ENCODE measurements at regions not wholly inside any gene's neighbourhood (a gene's known extent, or its start where the extent isn't known, plus 50 kb on each side); places are given as distances from the start of the nearest gene placed in this dataset.

DNA sequence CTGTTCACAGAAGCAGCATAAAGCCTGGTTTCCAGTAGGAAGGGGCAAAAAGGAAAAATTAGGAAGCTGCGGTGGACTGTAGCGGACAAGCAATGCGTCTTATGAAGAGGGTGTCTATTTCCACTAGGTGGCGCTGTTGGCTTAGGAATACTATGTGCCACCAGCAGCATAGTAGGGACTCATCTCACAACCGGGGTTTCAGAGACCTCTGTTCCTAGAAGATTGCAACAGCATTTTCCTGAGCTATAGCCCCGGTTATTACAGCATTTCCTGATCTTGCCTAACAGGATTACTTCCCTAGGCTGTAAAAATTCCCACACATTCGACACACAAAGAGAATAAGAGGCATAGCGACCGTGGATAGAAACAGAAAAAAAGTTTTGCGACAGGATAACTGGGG lies 683.0 kb downstream of the TBL1XR1 start:
- H3K27ac ChIP-seq (ENCODE audit: low read depth) = no peak overlapping the region
- H3K36me3 ChIP-seq (ENCODE audit: insufficient read depth) = no peaks in the 10 kb centered on the region
- WGBS = 61% methylated on average over 10 of the region's 10 CpGs
- no peaks in the 10 kb centered on the region for H3K4me1 ChIP-seq (ENCODE audit: insufficient read depth)
- no peak overlapping the region for H3K4me3 ChIP-seq (ENCODE audit: low read depth, low read length)
- no peak for DNase-seq (ENCODE audit: extremely low spot score)

DNA sequence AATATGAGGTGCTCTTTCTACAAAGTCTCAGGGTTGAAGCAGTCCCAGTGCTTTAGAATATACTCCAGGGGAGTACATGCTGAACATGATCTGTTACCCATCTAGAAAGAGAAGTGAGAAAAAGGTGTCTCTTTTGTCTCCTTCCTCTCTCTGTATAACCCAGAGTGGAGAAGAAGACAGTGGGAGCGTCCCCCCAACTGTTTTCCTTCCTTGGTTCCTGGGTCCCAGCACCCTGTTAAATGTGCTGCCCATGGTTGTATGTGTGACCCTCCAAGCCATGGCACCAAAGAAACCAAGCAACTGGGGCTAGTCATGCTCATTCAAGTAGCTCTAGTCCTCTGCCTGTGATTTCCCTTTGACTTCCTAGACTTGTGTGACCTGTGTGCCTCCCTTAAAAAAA lies 683.7 kb downstream of the TBL1XR1 start:
- no peak for DNase-seq (ENCODE audit: extremely low spot score)
- WGBS = 71% methylated on average over 1 of the region's 1 CpG
- Histone ChIP-seq H3K4me3 (ENCODE audit: low read depth, low read length) (no peak overlapping the region), H3K4me1 (ENCODE audit: insufficient read depth) (no peaks in the 10 kb centered on the region), H3K36me3 (ENCODE audit: insufficient read depth) (no peaks in the 10 kb centered on the region), H3K27ac (ENCODE audit: low read depth) (no peak overlapping the region)

DNA sequence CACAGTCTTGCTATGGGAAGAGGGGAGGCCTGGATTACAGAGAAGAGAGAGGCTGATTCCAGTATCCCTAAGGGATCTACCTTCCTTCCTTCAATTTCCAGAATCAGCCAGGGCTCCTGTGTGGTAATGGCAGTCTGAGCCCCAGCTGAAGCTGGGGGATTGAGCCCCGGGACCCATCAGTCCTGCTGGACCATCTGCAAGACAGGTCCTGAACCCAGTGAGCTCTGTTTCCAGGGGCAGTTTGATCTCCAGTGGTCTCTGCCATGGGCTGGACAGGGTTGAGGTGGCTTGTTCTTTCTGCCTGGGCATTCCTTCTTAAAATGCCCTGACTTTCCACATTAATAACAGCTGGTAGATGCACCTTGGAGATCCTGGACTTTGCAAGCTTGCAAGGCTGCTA lies 685.2 kb downstream of the TBL1XR1 start:
- Histone ChIP-seq H3K4me1 (ENCODE audit: insufficient read depth) (no peaks in the 10 kb centered on the region), H3K36me3 (ENCODE audit: insufficient read depth) (no peaks in the 10 kb centered on the region), H3K27ac (ENCODE audit: low read depth) (no peak overlapping the region), H3K4me3 (ENCODE audit: low read depth, low read length) (no peak overlapping the region)
- no peak for DNase-seq (ENCODE audit: extremely low spot score)
- WGBS = 92% methylated on average over 1 of the region's 1 CpG

DNA sequence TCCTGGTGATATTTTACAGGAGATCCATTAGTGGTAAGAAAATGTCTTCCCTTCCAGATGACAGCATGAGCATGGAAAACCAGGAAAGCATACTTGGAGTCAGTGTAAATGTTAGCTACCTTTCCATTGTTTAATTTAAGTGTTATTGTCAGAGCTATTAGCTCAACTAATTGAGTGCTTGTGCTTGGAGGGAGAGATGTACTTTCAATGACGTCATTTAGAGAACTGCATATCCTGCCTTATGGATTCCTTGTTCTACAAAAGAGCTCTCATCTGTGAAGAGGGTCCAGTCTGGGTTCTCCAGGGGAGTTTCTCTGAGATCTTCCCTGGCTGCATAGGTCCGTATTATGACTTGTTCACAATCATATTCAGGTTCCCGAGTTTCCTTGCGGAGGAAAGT lies 687.2 kb downstream of the TBL1XR1 start:
- no peaks in the 10 kb centered on the region for H3K4me1 ChIP-seq (ENCODE audit: insufficient read depth)
- 92% methylated on average over 4 of the region's 4 CpGs for WGBS
- no peak for DNase-seq (ENCODE audit: extremely low spot score)
- H3K36me3 ChIP-seq (ENCODE audit: insufficient read depth) = no peaks in the 10 kb centered on the region
- H3K27ac ChIP-seq (ENCODE audit: low read depth) = no peak overlapping the region
- H3K4me3 ChIP-seq (ENCODE audit: low read depth, low read length) = no peak overlapping the region

DNA sequence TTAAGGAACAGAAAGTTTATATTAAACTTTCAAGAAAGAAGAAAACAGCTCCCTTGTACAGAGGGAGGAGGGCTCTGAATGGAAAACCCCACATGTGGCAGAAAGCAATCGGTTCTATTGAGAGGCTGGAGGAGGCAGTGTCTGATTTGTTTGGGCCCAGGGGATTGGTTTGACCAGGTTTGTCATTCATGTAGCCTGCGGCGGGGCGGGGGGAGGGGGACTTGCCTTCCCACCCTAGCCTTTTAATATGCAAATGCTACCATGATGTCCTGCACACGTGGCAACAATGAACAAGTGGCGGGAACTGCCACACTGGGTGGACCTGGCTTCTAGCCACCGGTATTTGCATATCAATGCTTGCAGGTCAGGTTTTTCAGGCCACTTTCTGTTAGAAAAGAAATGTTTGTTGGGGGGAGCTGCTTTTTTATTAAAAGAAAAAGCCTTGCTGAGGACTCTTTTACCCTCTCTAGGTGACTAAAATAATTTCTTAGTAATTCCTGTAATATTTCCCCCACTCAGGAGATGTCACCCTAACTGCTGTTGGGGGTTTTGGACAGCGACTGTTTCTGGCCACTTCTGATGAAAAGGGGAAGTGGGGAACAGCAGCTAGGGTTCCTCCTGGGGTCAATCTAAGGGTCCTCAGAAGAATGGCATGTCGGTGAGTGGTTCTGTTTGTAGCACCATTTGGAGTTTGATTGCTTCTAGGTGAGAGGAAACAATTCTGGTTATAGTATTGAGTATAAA lies 691.2 kb downstream of the TBL1XR1 start:
- H3K4me3 ChIP-seq (ENCODE audit: low read depth, low read length) = no peak overlapping the region
- H3K27ac ChIP-seq (ENCODE audit: low read depth) = no peak overlapping the region
- DNase-seq (ENCODE audit: extremely low spot score) = no peak
- no peaks in the 10 kb centered on the region for H3K4me1 ChIP-seq (ENCODE audit: insufficient read depth)
- WGBS = 77% methylated on average over 9 of the region's 9 CpGs
- no peaks in the 10 kb centered on the region for H3K36me3 ChIP-seq (ENCODE audit: insufficient read depth)

DNA sequence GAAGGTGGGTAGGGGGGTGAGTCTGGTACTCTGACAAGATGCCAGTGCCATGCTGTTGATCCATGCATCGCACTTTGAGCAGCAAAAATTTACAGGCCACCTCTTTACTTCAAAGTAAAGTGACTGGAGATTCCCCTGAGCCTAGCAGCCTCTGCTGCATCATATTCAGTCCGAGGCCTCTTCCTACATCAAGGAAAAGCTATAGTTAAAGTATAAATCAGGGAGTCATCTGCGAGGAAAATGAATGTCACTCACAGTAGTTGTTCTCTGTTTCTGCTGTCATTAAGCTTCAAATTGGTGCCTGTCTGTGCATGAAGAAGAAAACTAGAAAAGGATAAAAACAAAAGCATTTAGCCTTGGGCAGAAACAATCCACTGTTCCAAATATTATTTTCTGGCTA lies 706.2 kb downstream of the TBL1XR1 start:
- WGBS = 79% methylated on average over 3 of the region's 3 CpGs
- H3K4me1 ChIP-seq (ENCODE audit: insufficient read depth) = no peaks in the 10 kb centered on the region
- no peaks in the 10 kb centered on the region for H3K36me3 ChIP-seq (ENCODE audit: insufficient read depth)
- H3K27ac ChIP-seq (ENCODE audit: low read depth) = no peak overlapping the region
- DNase-seq (ENCODE audit: extremely low spot score) = no peak
- no peak overlapping the region for H3K4me3 ChIP-seq (ENCODE audit: low read depth, low read length)

DNA sequence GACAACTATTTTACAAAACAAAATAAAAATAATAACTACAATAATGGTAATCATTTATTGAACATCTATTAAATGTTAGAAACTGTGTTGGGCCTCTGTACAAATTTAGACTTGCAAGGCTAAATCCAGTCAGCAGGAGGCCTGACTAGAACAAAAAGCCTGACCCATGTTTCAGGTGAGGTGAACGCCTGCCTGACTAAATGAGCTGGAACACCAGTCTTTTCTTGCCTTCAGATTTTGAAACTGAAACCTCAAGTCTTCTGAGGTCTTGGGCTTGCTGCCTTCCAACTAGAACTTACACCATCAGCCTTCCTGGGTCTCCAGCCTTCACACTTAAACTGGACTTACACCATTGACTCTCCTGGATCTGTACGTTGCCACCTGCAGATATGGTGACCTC lies 706.9 kb downstream of the TBL1XR1 start:
- H3K4me3 ChIP-seq (ENCODE audit: low read depth, low read length) = no peak overlapping the region
- no peaks in the 10 kb centered on the region for H3K4me1 ChIP-seq (ENCODE audit: insufficient read depth)
- WGBS = 93% methylated on average over 2 of the region's 2 CpGs
- no peak overlapping the region for H3K27ac ChIP-seq (ENCODE audit: low read depth)
- H3K36me3 ChIP-seq (ENCODE audit: insufficient read depth) = no peaks in the 10 kb centered on the region
- no peak for DNase-seq (ENCODE audit: extremely low spot score)

DNA sequence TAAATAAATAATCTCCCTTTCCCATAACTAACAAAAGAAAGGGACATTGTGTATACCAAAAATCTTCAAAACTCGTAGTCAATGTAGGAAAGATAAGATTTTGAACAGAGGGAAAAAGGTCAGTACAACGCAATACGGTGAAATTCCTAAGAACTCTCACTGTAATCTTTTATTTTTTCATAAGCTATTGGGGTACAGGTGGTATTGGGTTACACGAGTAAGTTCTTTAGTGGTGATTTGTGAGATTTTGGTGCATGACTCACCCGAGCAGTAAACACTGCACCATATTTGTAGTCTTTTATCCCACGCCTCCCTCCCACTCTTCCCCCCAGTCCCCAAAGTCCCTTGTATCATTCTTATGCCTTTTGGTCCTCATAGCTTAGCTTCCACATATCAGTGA lies 718.0 kb downstream of the TBL1XR1 start:
- Histone ChIP-seq H3K27ac (ENCODE audit: low read depth) (no peak overlapping the region), H3K4me1 (ENCODE audit: insufficient read depth) (no peaks in the 10 kb centered on the region), H3K4me3 (ENCODE audit: low read depth, low read length) (no peak overlapping the region), H3K36me3 (ENCODE audit: insufficient read depth) (no peaks in the 10 kb centered on the region)
- 78% methylated on average over 6 of the region's 6 CpGs for WGBS
- no peak for DNase-seq (ENCODE audit: extremely low spot score)

DNA sequence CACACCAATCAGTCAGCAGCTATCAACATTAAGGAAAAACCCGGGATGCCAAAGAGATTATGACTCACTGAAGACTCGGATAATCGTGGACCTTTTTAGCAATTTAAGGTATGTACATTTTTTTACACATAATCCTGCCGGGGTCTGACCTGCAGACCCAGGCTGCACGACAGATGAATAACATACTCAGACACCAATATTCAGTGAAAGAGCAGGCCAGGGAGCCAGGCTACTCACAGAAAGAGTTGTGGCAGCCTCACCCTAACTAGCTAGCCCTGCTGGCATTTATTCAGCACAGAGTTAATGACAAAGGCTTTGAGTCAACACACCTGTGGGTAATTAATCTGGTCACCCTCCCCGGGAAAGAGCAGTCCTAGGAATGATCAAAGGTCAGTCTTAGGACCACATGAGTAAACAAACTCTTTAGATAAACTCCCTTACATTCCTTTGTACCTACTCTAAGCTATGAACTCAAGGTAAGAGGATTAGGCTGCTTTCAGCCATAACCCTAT lies 727.5 kb downstream of the TBL1XR1 start:
- Histone ChIP-seq H3K4me3 (ENCODE audit: low read depth, low read length) (no peak overlapping the region), H3K27ac (ENCODE audit: low read depth) (no peak overlapping the region), H3K4me1 (ENCODE audit: insufficient read depth) (no peaks in the 10 kb centered on the region), H3K36me3 (ENCODE audit: insufficient read depth) (no peaks in the 10 kb centered on the region)
- no peak for DNase-seq (ENCODE audit: extremely low spot score)
- 46% methylated on average over 6 of the region's 6 CpGs for WGBS

DNA sequence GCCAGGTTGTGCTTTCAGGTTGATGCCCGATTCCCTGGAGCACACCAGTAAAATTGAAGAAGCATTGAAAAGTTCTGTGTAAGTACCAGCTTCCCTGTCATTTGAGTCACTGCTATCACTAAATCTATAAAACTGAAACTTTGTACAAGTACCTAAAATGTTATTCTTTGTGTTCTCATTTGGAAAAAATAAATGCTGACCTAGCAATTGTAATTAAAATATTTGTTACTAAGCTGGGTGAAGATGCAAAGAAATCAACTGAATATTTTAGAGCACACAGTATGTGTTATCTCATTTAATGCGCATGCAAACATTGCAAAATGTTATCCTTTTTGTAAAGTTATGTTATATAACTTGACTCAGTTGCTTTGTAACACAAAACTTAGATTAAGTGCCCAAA lies 733.7 kb downstream of the TBL1XR1 start:
- no peak overlapping the region for H3K27ac ChIP-seq (ENCODE audit: low read depth)
- no peak overlapping the region for H3K4me3 ChIP-seq (ENCODE audit: low read depth, low read length)
- WGBS = 70% methylated on average over 2 of the region's 2 CpGs
- DNase-seq (ENCODE audit: extremely low spot score) = no peak
- H3K36me3 ChIP-seq (ENCODE audit: insufficient read depth) = no peaks in the 10 kb centered on the region
- H3K4me1 ChIP-seq (ENCODE audit: insufficient read depth) = no peaks in the 10 kb centered on the region

DNA sequence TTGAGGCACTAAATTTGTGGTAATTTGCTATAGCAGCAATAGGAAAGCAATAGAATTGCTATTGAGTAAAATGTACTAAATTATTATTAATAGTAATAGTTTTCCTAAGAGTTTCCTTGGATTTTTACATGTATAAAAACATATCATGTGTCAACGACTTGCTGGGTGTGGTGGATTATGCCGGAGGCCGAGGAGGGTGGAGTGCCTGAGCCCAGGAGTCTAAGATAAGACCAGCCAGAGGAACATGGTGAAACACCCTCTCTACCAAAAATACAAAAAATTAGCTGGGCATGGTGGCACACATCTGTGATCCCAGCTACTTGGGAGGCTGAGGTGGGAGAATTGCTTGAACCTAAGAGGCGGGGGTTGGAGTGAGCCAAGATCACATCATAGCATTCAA lies 749.9 kb downstream of the TBL1XR1 start:
- Histone ChIP-seq H3K4me3 (ENCODE audit: low read depth, low read length) (no peak overlapping the region), H3K27ac (ENCODE audit: low read depth) (no peak overlapping the region), H3K36me3 (ENCODE audit: insufficient read depth) (no peaks in the 10 kb centered on the region), H3K4me1 (ENCODE audit: insufficient read depth) (no peaks in the 10 kb centered on the region)
- DNase-seq (ENCODE audit: extremely low spot score) = no peak
- WGBS = 87% methylated on average over 4 of the region's 4 CpGs

DNA sequence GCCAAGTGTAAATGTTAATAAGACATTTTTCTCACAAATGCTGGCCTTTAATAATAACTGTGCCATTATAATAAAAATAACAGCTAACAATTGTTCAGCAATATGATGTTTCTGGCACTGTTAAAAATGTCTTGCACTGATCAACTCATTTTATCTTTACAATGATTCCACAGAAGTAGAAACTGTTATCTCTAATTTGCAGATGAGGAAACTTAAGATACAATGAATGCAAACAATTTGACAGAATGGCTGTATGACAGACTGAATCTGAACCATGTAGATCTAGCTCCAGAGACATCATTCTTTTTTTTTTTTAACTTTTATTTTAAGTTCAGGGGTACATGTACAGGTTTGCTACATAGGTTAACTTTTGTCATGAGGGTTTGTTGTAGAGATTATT lies 755.0 kb downstream of the TBL1XR1 start:
- DNase-seq (ENCODE audit: extremely low spot score) = no peak
- no peak overlapping the region for H3K4me3 ChIP-seq (ENCODE audit: low read depth, low read length)
- no peaks in the 10 kb centered on the region for H3K4me1 ChIP-seq (ENCODE audit: insufficient read depth)
- no peak overlapping the region for H3K27ac ChIP-seq (ENCODE audit: low read depth)
- H3K36me3 ChIP-seq (ENCODE audit: insufficient read depth) = no peaks in the 10 kb centered on the region

DNA sequence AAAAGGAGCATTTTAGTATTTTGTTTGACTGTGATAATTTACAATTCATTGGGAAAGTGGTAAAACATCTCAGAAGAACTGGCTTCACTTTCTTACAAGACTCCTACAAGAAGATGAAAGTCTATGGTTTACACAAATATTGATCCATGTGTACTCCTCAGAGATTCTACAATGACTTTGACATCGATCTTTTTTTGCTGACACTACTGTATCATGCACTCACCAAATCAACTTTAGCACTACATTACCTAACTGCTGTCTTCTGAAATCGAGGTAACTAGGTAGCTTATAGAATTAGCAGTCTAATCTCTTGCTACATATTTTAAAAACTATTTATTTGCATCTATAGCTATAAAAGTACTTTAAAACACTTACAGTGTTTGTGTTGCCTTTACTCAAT lies 757.6 kb downstream of the TBL1XR1 start:
- WGBS = 77% methylated on average over 2 of the region's 2 CpGs

DNA sequence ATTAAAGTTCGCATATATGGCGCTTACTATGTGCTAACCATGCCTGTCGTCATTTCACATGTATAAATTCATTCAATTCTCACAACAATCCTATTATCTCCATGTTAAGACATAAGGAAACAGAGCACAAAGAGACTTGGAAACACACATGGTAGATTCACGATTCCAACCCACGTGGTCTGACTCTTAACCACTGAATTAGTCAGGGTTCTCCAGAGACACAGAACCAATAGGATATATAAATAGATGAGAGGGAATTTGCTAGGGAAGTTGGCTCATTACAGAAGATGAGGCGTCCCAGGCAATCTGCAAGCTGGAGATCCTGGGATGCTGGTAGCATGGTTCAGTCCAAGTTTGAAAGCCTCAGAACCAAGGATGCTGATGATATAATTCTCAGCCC lies 765.3 kb downstream of the TBL1XR1 start:
- DNase-seq (ENCODE audit: extremely low spot score) = no peak
- WGBS = 84% methylated on average over 6 of the region's 6 CpGs
- Histone ChIP-seq H3K4me1 (ENCODE audit: insufficient read depth) (no peaks in the 10 kb centered on the region), H3K27ac (ENCODE audit: low read depth) (no peak overlapping the region), H3K36me3 (ENCODE audit: insufficient read depth) (no peaks in the 10 kb centered on the region), H3K4me3 (ENCODE audit: low read depth, low read length) (no peak overlapping the region)

More for the DNA sequence above, 757.6 kb downstream of the TBL1XR1 start:
- Histone ChIP-seq H3K36me3 (ENCODE audit: insufficient read depth) (no peaks in the 10 kb centered on the region), H3K27ac (ENCODE audit: low read depth) (no peak overlapping the region), H3K4me3 (ENCODE audit: low read depth, low read length) (no peak overlapping the region), H3K4me1 (ENCODE audit: insufficient read depth) (no peaks in the 10 kb centered on the region)
- no peak for DNase-seq (ENCODE audit: extremely low spot score)

DNA sequence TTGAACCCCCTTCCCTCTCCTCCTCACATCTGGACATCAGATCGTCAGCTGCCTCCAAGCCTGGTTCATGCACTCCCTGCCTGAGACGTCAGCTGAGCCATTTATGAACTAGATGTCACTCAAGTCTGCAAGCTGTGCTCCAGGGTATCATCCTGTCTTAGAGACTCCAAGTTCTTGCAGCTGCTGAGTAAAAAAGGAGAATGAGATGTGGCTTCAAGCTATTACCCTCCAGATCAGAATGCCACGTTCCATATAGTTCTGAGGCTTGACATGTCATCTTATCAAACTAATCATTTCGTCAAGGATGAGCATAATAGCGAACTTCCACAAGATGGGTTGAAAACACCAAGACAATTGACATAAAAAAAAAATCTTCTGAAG lies 766.3 kb downstream of the TBL1XR1 start:
- no peak overlapping the region for H3K4me3 ChIP-seq (ENCODE audit: low read depth, low read length)
- 54% methylated on average over 5 of the region's 5 CpGs for WGBS
- H3K27ac ChIP-seq (ENCODE audit: low read depth) = no peak overlapping the region
- DNase-seq (ENCODE audit: extremely low spot score) = no peak
- no peaks in the 10 kb centered on the region for H3K4me1 ChIP-seq (ENCODE audit: insufficient read depth)
- H3K36me3 ChIP-seq (ENCODE audit: insufficient read depth) = no peaks in the 10 kb centered on the region
